GM18870 (cell line): ENCODE measurements at regions not wholly inside any gene's neighbourhood (a gene's known extent, or its start where the extent isn't known, plus 50 kb on each side); places are given as distances from the start of the nearest gene placed in this dataset.
A peak's percentile ranks its signal among the peaks of the same experiment; 100 is the strongest.
"Not testable (repeated sequence)": the region's sequence is repeated elsewhere in the genome, so short reads cannot be mapped to it uniquely, and the experiment has no call there.

Experiments
- ATAC-seq: cut with Tn5 transposase; IDR thresholded peaks from one replicate; pipeline ENCODE4 v1.9.1; 2021; ENCODE audit warnings: moderate library complexity; ENCODE audit not compliant: unreplicated experiment

DNA sequence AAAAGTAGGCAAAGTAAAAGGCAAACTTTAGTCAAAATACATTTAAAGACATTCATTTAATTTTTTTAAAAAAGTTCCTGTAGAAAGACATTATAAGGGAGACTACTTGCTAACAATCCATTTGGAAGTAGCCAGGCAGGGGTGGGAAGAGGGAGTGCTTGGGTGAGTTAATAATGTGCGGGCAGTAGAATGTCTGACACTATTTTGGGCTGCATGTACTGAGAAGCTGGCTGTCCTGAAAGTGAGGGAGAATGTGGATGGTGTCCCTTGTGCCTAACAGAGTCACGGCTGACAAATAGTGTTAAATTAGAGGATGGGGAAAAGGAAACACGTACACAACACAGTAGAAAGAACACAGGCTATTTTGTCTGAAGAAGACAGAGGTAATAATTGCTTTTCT is 142.5 kb downstream of the LCA5 start:
- no peak for ATAC-seq

- no peak for ATAC-seq
Observed at GRCh38 chr6:79392094-79392493, 145.1 kb downstream of the LCA5 start.

- no peak for ATAC-seq
Observed at GRCh38 chr6:79391480-79391879, 145.8 kb downstream of the LCA5 start.

DNA sequence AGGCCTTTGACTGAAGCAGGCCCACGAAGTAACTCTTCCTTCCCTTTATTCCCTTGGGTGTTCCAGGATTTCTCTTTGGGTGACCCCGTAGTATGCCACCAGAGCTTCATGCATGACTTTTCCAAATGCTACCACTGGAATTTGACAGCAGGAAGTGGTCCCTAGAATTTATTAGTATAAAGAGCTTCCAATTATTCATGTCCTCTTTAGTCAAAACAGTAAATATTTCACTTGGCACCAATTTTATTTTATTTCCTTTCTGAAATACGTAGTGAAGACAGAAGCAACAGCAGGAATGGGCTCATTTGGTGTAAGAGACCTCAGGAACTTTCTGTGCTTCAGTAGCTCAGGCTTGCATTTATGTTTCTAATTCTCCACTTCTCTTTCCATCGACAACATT is 151.3 kb downstream of the LCA5 start:
- ATAC-seq = no peak

GRCh38 chr6:79385333-79385732 is 150.9 kb upstream of the HMGN3 start:
- no peak for ATAC-seq

- ATAC-seq = no peak
Observed at GRCh38 chr6:79384845-79385244, 150.4 kb upstream of the HMGN3 start.

GRCh38 chr6:79378957-79379356 is 144.5 kb upstream of the HMGN3 start:
- no peak for ATAC-seq

- ATAC-seq = peak; percentile 48
Observed at GRCh38 chr6:79377888-79378348, 143.4 kb upstream of the HMGN3 start.

GRCh38 chr6:79377047-79377446 is 142.6 kb upstream of the HMGN3 start:
- ATAC-seq = no peak

- no peak for ATAC-seq
Observed at GRCh38 chr6:79375635-79376337, 141.3 kb upstream of the HMGN3 start.

GRCh38 chr6:79374308-79374707 is 139.8 kb upstream of the HMGN3 start:
- ATAC-seq = no peak

GRCh38 chr6:79373880-79374279 is 139.4 kb upstream of the HMGN3 start:
- no peak for ATAC-seq

- ATAC-seq = no peak
Observed at GRCh38 chr6:79373246-79373645, 138.8 kb upstream of the HMGN3 start.

DNA sequence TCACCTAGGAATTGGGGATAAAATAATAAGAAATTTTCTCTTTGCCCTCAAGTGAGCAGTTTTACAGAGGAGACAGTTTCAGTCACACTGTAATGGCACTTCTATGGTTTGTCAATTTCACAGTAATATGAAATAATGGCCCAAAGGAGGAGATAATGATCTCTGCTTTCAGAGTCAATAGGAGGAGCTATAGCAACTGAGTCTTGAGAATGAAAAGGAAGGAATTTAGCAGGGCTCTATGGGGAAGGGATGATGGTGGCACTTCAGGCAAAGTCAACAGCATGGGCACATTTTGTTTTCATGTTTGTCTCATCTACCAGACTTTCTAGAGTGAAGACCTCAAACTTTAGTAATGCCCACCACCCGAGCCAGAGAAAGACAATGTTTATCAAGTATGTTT is 138.3 kb upstream of the HMGN3 start:
- ATAC-seq = no peak

DNA sequence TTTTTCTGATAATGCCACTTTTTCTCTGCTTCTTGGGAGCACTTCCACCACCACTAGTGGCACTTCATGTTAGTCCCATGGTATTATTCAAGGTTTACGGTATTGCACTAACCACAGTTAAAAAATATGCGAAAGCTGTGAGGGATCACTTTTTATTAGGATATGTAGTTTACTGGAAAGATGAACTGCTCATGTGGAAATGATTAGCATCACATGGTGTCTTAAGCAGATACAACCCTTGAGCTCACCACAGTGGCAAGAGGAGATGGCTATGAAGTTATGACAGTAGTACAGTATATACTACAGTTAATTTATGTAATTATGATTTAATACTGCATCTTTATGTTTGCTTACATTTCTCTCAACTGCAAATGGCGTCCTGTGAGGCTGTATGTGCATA is 134.5 kb upstream of the HMGN3 start:
- no peak for ATAC-seq

DNA sequence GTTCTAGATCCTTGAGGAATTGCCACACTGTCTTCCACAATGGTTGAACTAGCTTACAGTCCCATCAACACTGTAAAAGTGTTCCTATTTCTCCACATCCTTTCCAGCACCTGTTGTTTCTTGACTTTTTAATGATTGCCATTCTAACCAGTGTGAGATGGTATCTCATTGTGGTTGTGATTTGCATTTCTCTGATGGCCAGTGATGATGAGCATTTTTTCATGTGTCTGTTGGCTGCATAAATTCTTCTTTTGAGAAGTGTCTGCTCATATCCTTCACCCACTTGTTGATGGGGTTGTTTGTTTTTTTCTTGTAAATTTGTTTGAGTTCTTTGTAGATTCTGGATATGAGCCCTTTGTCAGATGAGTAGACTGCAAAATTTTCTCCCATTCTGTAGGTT is 129.0 kb upstream of the HMGN3 start:
- not testable (repeated sequence) for ATAC-seq

- ATAC-seq = not testable (repeated sequence)
Observed at GRCh38 chr6:79361074-79361473, 126.6 kb upstream of the HMGN3 start.

- ATAC-seq = no peak
Observed at GRCh38 chr6:79353226-79353625, 118.7 kb upstream of the HMGN3 start.

DNA sequence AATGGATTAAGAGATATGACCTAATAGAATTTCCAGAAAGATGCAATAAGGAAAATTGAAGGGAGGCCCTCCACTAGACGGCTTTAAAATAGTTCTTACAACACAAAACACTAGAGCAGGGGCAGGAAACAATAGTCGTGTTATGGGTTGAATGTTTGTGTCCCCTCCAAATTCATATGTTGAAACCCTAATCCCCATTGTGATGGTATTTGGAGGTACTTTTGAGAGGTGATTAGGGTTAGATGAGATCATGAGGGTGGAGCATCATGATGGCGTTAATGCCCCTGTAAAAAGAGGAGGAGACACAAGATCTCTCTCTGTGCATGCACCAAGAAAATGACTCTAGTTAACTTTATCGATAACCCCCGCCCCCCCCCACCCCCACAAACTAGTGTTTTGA is 104.0 kb upstream of the HMGN3 start:
- ATAC-seq = no peak

DNA sequence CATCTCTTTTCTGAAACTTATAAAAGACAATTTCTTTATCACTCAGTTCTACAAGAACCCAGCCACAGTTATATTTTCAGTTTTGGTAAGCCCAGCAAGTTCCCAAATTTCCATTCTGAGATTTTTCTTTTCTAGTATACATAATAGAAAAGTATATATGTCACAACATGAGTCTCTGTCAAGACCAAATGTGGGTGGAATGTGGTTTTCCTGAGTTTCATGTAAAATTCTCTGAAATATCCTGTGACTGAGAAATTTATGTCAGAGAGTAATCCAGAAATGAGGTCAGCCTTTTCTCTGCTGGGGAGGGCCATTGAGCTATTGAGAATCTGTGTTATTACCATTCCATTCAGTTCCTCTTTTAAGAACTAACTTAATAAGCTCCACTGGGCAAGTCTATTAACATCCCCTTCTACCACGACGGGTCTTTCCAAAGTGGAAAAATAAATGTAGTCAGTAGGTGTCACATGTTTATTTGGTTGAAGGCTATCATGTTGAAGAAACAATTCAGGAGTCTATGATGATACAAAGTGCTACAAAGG is 100.7 kb upstream of the HMGN3 start:
- ATAC-seq = peak; percentile 94

- ATAC-seq = no peak
Observed at GRCh38 chr6:79334674-79335073, 100.2 kb upstream of the HMGN3 start.

- ATAC-seq = no peak
Observed at GRCh38 chr6:79330704-79331103, 96.2 kb upstream of the HMGN3 start.

DNA sequence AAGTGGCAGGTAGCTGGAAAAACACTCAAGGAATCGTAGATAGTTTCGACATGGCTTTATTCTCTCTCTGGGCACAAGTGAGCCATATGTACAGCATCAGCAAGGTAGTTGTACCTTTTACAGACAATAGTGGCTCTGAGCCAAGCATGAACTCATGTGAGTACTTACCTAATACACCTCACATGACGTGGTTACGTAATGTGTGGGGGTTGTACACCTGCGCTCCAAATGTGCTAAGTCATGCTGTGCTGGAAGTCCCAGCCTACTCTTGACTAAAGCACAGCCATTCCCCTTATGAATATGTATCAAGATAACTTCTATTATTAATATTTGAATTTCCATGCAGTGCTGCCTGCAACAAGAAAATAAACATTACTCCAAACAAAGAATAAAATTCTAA is 78.8 kb upstream of the HMGN3 start:
- no peak for ATAC-seq
